ENCODE measurements at regions not wholly inside any gene's neighbourhood (a gene's known extent, or its start where the extent isn't known, plus 50 kb on each side); places are given as distances from the start of the nearest gene placed in this dataset.

GRCh38 chr3:10581716-10582115 is 76.3 kb upstream of the ATP2B2 start:
- H2AFZ ChIP-seq (ENCODE audit: low read depth, low read length) = no peak overlapping the region
- no peaks in the 10 kb centered on the region for H3K9me1 ChIP-seq (replicated peaks; ENCODE audit: control insufficient read depth, extremely low read depth, insufficient read depth, low read length)
- BruUV-seq (replicated peaks) = no TSS peak
- H3K27ac ChIP-seq (ENCODE audit: insufficient read depth, low read depth, low read length) = no peak overlapping the region
- DNase-seq (ENCODE audit: low read depth, low spot score) = no peak
- POLR2A ChIA-PET = no interaction called here
- no peaks in the 10 kb centered on the region for H4K20me1 ChIP-seq (replicated peaks; ENCODE audit: control insufficient read depth, extremely low read depth, insufficient read depth, low read length)
- intact Hi-C loops (cut with micrococcal nuclease) = no loop called here
- dilution Hi-C loops (cut with MboI; ENCODE audit: extremely low pct_ligation_motif_present, low sequenced_read_pairs) = no loop called here
- CTCF ChIA-PET = no interaction called here
- H3K9me3 ChIP-seq (replicated peaks; ENCODE audit: control insufficient read depth, insufficient read depth, low read length) = no peaks in the 10 kb centered on the region
- no peak for TF ChIP-seq MAX (IDR thresholded peaks at IDR 0.05; ENCODE audit: insufficient read depth, insufficient read length)
- no peak for TF ChIP-seq FOS (IDR thresholded peaks at IDR 0.05; ENCODE audit: borderline replicate concordance, insufficient read depth, low read length)
- no peak for TF ChIP-seq GATA2 (IDR thresholded peaks at IDR 0.05; ENCODE audit: insufficient read depth, insufficient read length, low read depth, low read length)
- TF ChIP-seq MYC (IDR thresholded peaks at IDR 0.05; ENCODE audit: low read depth, low read length) = no peak
- no peak for TF ChIP-seq JUN (IDR thresholded peaks at IDR 0.05; ENCODE audit: borderline replicate concordance, insufficient read depth, insufficient read length, low read depth)
- TF ChIP-seq CTCF (IDR thresholded peaks at IDR 0.05; ENCODE audit: extremely low read depth in 1 of 2, insufficient read depth in 1 of 2, low read depth in 1 of 2, low read length in 2 of 2) = no peak
- TF ChIP-seq POLR2A (IDR thresholded peaks at IDR 0.05; ENCODE audit: low read depth, low read length) = no peak
- TF ChIP-seq POLR2AphosphoS5 (IDR thresholded peaks at IDR 0.05; ENCODE audit: insufficient read depth, low read depth, low read length) = no peak
- no peak for TF ChIP-seq EZH2 (IDR thresholded peaks at IDR 0.05; ENCODE audit: borderline replicate concordance, low read depth, low read length, severe bottlenecking)
- H3K9ac ChIP-seq (replicated peaks; ENCODE audit: extremely low read depth, insufficient read depth, low read length) = no peak overlapping the region
- no peaks in the 10 kb centered on the region for H3K4me1 ChIP-seq (ENCODE audit: control insufficient read depth, extremely low read depth, insufficient read depth, low read length)
- H3K4me3 ChIP-seq (replicated peaks in 1 of 3; ENCODE audit: insufficient read depth in 1 of 3, low read depth in 1 of 3, low read length in 3 of 3) = no peak overlapping the region
- no peak for FAIRE-seq
- H3K36me3 ChIP-seq (ENCODE audit: control insufficient read depth in 2 of 2, extremely low read depth in 1 of 2, insufficient read depth in 2 of 2, low read length in 2 of 2) = no peaks in the 10 kb centered on the region
- no peaks in the 10 kb centered on the region for H3K79me2 ChIP-seq (ENCODE audit: control insufficient read depth, insufficient read depth, low read length)
- H3K4me2 ChIP-seq (ENCODE audit: insufficient read depth, low read length) = no peak overlapping the region
- no peaks in the 10 kb centered on the region for H3K27me3 ChIP-seq (ENCODE audit: control insufficient read depth in 2 of 2, insufficient read depth in 2 of 2, low read length in 2 of 2)
